HEK293T (cell line): ENCODE measurements at regions not wholly inside any gene's neighbourhood (a gene's known extent, or its start where the extent isn't known, plus 50 kb on each side); places are given as distances from the start of the nearest gene placed in this dataset.

ENCODE experiments used
- ARNT ChIP-seq: fragments of 450-650 bp; IDR thresholded peaks from 2 replicates; pipeline ENCODE4 v1.6.1; 2017; ENCODE audit warnings: mild to moderate bottlenecking
- CTBP1 ChIP-seq: fragments of 450-650 bp; IDR thresholded peaks from 2 replicates; pipeline ENCODE4 v1.6.1; 2016; ENCODE audit warnings: borderline replicate concordance
- ELF4 ChIP-seq: fragments of 450-650 bp; IDR thresholded peaks from 2 replicates; pipeline ENCODE4 v1.6.1; 2017; ENCODE audit warnings: antibody characterized with exemption
- FOXA1 ChIP-seq: fragments of 450-650 bp; IDR thresholded peaks from 2 replicates; pipeline ENCODE4 v1.6.1; 2016; ENCODE audit warnings: mild to moderate bottlenecking
- FOXK2 ChIP-seq: fragments of 450-650 bp; IDR thresholded peaks from 2 replicates; pipeline ENCODE4 v1.6.1; 2016; ENCODE audit warnings: mild to moderate bottlenecking
- FOXM1 ChIP-seq: fragments of 450-650 bp; IDR thresholded peaks from 2 replicates; pipeline ENCODE4 v1.6.1; 2017; ENCODE audit warnings: mild to moderate bottlenecking, borderline replicate concordance
- HDGF ChIP-seq: fragments of 450-650 bp; IDR thresholded peaks from 2 replicates; pipeline ENCODE4 v1.6.1; 2017; ENCODE audit warnings: antibody characterized with exemption, borderline replicate concordance
- L3MBTL2 ChIP-seq: fragments of 450-650 bp; conservative IDR thresholded peaks from 2 replicates; pipeline ENCODE4 v1.6.1; 2016; ENCODE audit warnings: mild to moderate bottlenecking
- LEF1 ChIP-seq: fragments of 450-650 bp; IDR thresholded peaks from 2 replicates; pipeline ENCODE4 v1.6.1; 2017; ENCODE audit warnings: mild to moderate bottlenecking, borderline replicate concordance
- PKNOX1 ChIP-seq: fragments of 450-650 bp; IDR thresholded peaks from 2 replicates; pipeline ENCODE4 v1.6.1; 2016
- SP1 ChIP-seq: fragments of 450-650 bp; IDR thresholded peaks from 2 replicates; pipeline ENCODE4 v1.6.1; 2017
- SUZ12 ChIP-seq: fragments of 450-650 bp; IDR thresholded peaks from 2 replicates; pipeline ENCODE4 v1.6.1; 2016; ENCODE audit warnings: mild to moderate bottlenecking
- TARDBP ChIP-seq: fragments of 450-650 bp; IDR thresholded peaks from 2 replicates; pipeline ENCODE4 v1.6.1; 2016
- ZNF384 ChIP-seq: fragments of 450-650 bp; IDR thresholded peaks from 2 replicates; pipeline ENCODE4 v1.6.1; 2016

DNA sequence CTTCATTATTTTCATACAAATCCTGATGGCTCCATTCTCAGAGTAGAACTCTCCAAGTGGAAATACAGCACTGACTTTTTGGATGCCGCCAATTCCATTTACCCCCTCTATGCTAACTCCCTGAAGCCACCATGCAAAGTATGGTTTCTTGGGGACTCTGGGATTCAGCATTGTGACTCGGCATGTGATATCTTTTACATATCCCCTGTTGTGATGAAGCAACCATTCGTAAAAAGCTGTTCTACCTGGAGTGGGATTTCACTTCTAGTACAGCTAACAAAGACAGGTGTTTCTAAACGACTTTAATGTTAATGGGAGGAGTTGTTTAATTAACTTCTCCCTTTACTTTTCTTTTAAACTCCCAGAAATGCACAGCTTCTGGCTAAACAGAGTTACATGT, 533.5 kb downstream of the RBFOX1 start:
- TF ChIP-seq SP1 = no peak
- no peak for TF ChIP-seq ARNT
- no peak for TF ChIP-seq PKNOX1
- TF ChIP-seq LEF1 = no peak
- no peak for TF ChIP-seq HDGF
- no peak for TF ChIP-seq TARDBP
- TF ChIP-seq FOXM1 = no peak
- TF ChIP-seq SUZ12 = no peak
- no peak for TF ChIP-seq FOXK2
- no peak for TF ChIP-seq ZNF384
- no peak for TF ChIP-seq FOXA1
- no peak for TF ChIP-seq CTBP1
- TF ChIP-seq L3MBTL2 = no peak
- TF ChIP-seq ELF4 = no peak
